Osteoblast (primary cell): ENCODE measurements at regions not wholly inside any gene's neighbourhood (a gene's known extent, or its start where the extent isn't known, plus 50 kb on each side); places are given as distances from the start of the nearest gene placed in this dataset.

Source experiments
- DNase-seq: peaks from one replicate; pipeline ENCODE4 v3.0.0; 2011; ENCODE audit warnings: low spot score, mixed read lengths; ENCODE audit not compliant: insufficient read length; ENCODE audit errors: missing footprints
- H2AFZ ChIP-seq: 2 replicates; pipeline ENCODE4 v1.6.0; 2011; ENCODE audit warnings: mild to moderate bottlenecking, low read length
- H3K27ac ChIP-seq: 2 replicates; pipeline ENCODE4 v1.5.1; 2011; ENCODE audit warnings: mild to moderate bottlenecking, low read depth, low read length, moderate library complexity
- H3K27me3 ChIP-seq: 2 replicates; pipeline ENCODE4 v1.6.0; 2012; ENCODE audit warnings: mild to moderate bottlenecking, control low read depth, inconsistent platforms, low read length, moderate library complexity; ENCODE audit not compliant: insufficient read depth
- H3K36me3 ChIP-seq: 2 replicates; pipeline ENCODE4 v1.5.1; 2011; ENCODE audit warnings: mild to moderate bottlenecking, low read length, control low read depth, moderate library complexity; ENCODE audit not compliant: insufficient read depth
- H3K4me1 ChIP-seq: 2 replicates; pipeline ENCODE4 v1.5.1; 2011; ENCODE audit warnings: mild to moderate bottlenecking, low read length, control low read depth, moderate library complexity; ENCODE audit not compliant: insufficient read depth
- H3K4me2 ChIP-seq: 2 replicates; pipeline ENCODE4 v1.6.0; 2011; ENCODE audit warnings: mild to moderate bottlenecking, low read length; ENCODE audit not compliant: insufficient read depth
- H3K4me3 ChIP-seq: fragments of 200-600 bp; sonication (generic); 3 replicates; pipeline ENCODE4 v1.5.1; 2012; ENCODE audit warnings: mild to moderate bottlenecking, low read length, inconsistent platforms; ENCODE audit not compliant: insufficient read depth
- H3K79me2 ChIP-seq: 2 replicates; pipeline ENCODE4 v1.6.0; 2012; ENCODE audit warnings: mild to moderate bottlenecking, low read length, control low read depth, inconsistent platforms; ENCODE audit not compliant: insufficient read depth
- H3K9me3 ChIP-seq: 2 replicates; pipeline ENCODE4 v1.5.1; 2011; ENCODE audit warnings: low read depth, low read length, control low read depth
- H4K20me1 ChIP-seq: 2 replicates; pipeline ENCODE4 v1.6.0; 2012; ENCODE audit warnings: mild to moderate bottlenecking, low read length, control low read depth; ENCODE audit not compliant: insufficient read depth
- CTCF ChIP-seq: IDR thresholded peaks from 2 replicates; pipeline ENCODE4 v1.5.1; 2011; ENCODE audit warnings: mild to moderate bottlenecking, low read depth, low read length, moderate library complexity; ENCODE audit errors: extremely low read depth

- no peak for DNase-seq
- H3K36me3 ChIP-seq, result no peaks in the 10 kb centered on the region
These were observed 91.5 kb upstream of the USP47 start for GRCh38 chr11:11750017-11750878.

GRCh38 chr11:11748706-11749365, 92.9 kb upstream of the USP47 start:
- peak overlapping the region; percentile 29 for H3K4me2 ChIP-seq
- H4K20me1 ChIP-seq, result no peaks in the 10 kb centered on the region
- H3K4me1 ChIP-seq, result peaks cover 12% of the 10 kb centered on the region
- H2AFZ ChIP-seq, result no peak overlapping the region
- H3K36me3 ChIP-seq, result no peaks in the 10 kb centered on the region
- H3K4me3 ChIP-seq, result no peak overlapping the region
- DNase-seq, result no peak
- H3K9me3 ChIP-seq, result no peaks in the 10 kb centered on the region
- no peaks in the 10 kb centered on the region for H3K79me2 ChIP-seq
- TF ChIP-seq CTCF, result no peak
- H3K27ac ChIP-seq, result no peak overlapping the region
- H3K27me3 ChIP-seq, result peaks cover 7% of the 10 kb centered on the region

More at GRCh38 chr11:11750017-11750878, 91.5 kb upstream of the USP47 start:
- H4K20me1 ChIP-seq, result no peaks in the 10 kb centered on the region
- no peak overlapping the region for H2AFZ ChIP-seq
- no peaks in the 10 kb centered on the region for H3K79me2 ChIP-seq
- H3K27ac ChIP-seq, result no peak overlapping the region
- no peak overlapping the region for H3K4me2 ChIP-seq
- TF ChIP-seq CTCF, result no peak
- H3K9me3 ChIP-seq, result no peaks in the 10 kb centered on the region
- peaks cover 15% of the 10 kb centered on the region for H3K27me3 ChIP-seq
- H3K4me3 ChIP-seq, result no peak overlapping the region
- H3K4me1 ChIP-seq, result peaks cover 12% of the 10 kb centered on the region

GRCh38 chr11:11747570-11747969, 94.2 kb upstream of the USP47 start:
- H3K4me2 ChIP-seq, result no peak overlapping the region
- H4K20me1 ChIP-seq, result no peaks in the 10 kb centered on the region
- H3K36me3 ChIP-seq, result no peaks in the 10 kb centered on the region
- no peak overlapping the region for H2AFZ ChIP-seq
- no peak overlapping the region for H3K4me3 ChIP-seq
- H3K4me1 ChIP-seq, result peaks cover 12% of the 10 kb centered on the region
- no peak for DNase-seq
- no peak for TF ChIP-seq CTCF
- H3K27me3 ChIP-seq, result no peaks in the 10 kb centered on the region
- H3K27ac ChIP-seq, result no peak overlapping the region
- H3K9me3 ChIP-seq, result no peaks in the 10 kb centered on the region
- H3K79me2 ChIP-seq, result no peaks in the 10 kb centered on the region

GRCh38 chr11:11746449-11746848, 95.3 kb upstream of the USP47 start:
- Histone ChIP-seq H3K4me1 (peaks cover 12% of the 10 kb centered on the region), H3K9me3 (no peaks in the 10 kb centered on the region), H3K4me3 (no peak overlapping the region), H3K4me2 (no peak overlapping the region), H2AFZ (no peak overlapping the region), H3K36me3 (no peaks in the 10 kb centered on the region), H4K20me1 (no peaks in the 10 kb centered on the region), H3K27me3 (peaks cover 2% of the 10 kb centered on the region), H3K27ac (no peak overlapping the region), H3K79me2 (no peaks in the 10 kb centered on the region)
- no peak for DNase-seq
- no peak for TF ChIP-seq CTCF
